ENCODE measurements at regions not wholly inside any gene's neighbourhood (a gene's known extent, or its start where the extent isn't known, plus 50 kb on each side); places are given as distances from the start of the nearest gene placed in this dataset.

- H3K27me3 ChIP-seq (ENCODE audit: control insufficient read depth, insufficient read depth, low read length): no peaks in the 10 kb centered on the region
- no peak overlapping the region for H3K4me3 ChIP-seq (ENCODE audit: low read depth, low read length)
- no peak for TF ChIP-seq CTCF (IDR thresholded peaks at IDR 0.05; ENCODE audit: insufficient read depth, low read length, poor library complexity, severe bottlenecking)
- DNase-seq (ENCODE audit: low read depth): no peak
- no peaks in the 10 kb centered on the region for H3K36me3 ChIP-seq (ENCODE audit: control insufficient read depth, insufficient read depth, low read length)
Observed at GRCh38 chr9:21565155-21565554, 83.0 kb upstream of the IFNE start.

- no peak overlapping the region for H3K4me3 ChIP-seq (ENCODE audit: low read depth, low read length)
- no peak for DNase-seq (ENCODE audit: low read depth)
- H3K36me3 ChIP-seq (ENCODE audit: control insufficient read depth, insufficient read depth, low read length): no peaks in the 10 kb centered on the region
- TF ChIP-seq CTCF (IDR thresholded peaks at IDR 0.05; ENCODE audit: insufficient read depth, low read length, poor library complexity, severe bottlenecking): no peak
- H3K27me3 ChIP-seq (ENCODE audit: control insufficient read depth, insufficient read depth, low read length): no peaks in the 10 kb centered on the region
Observed at GRCh38 chr9:21567926-21568325, 85.8 kb upstream of the IFNE start.

- TF ChIP-seq CTCF (IDR thresholded peaks at IDR 0.05; ENCODE audit: insufficient read depth, low read length, poor library complexity, severe bottlenecking): no peak
- DNase-seq (ENCODE audit: low read depth): no peak
- no peaks in the 10 kb centered on the region for H3K27me3 ChIP-seq (ENCODE audit: control insufficient read depth, insufficient read depth, low read length)
- H3K36me3 ChIP-seq (ENCODE audit: control insufficient read depth, insufficient read depth, low read length): no peaks in the 10 kb centered on the region
- no peak overlapping the region for H3K4me3 ChIP-seq (ENCODE audit: low read depth, low read length)
Observed at GRCh38 chr9:21568484-21568883, 86.4 kb upstream of the IFNE start.

- DNase-seq (ENCODE audit: low read depth): no peak
- H3K36me3 ChIP-seq (ENCODE audit: control insufficient read depth, insufficient read depth, low read length): no peaks in the 10 kb centered on the region
- no peaks in the 10 kb centered on the region for H3K27me3 ChIP-seq (ENCODE audit: control insufficient read depth, insufficient read depth, low read length)
- no peak for TF ChIP-seq CTCF (IDR thresholded peaks at IDR 0.05; ENCODE audit: insufficient read depth, low read length, poor library complexity, severe bottlenecking)
- H3K4me3 ChIP-seq (ENCODE audit: low read depth, low read length): no peak overlapping the region
Observed at GRCh38 chr9:21569721-21570120, 87.6 kb upstream of the IFNE start.

- no peaks in the 10 kb centered on the region for H3K27me3 ChIP-seq (ENCODE audit: control insufficient read depth, insufficient read depth, low read length)
- no peaks in the 10 kb centered on the region for H3K36me3 ChIP-seq (ENCODE audit: control insufficient read depth, insufficient read depth, low read length)
- H3K4me3 ChIP-seq (ENCODE audit: low read depth, low read length): no peak overlapping the region
- TF ChIP-seq CTCF (IDR thresholded peaks at IDR 0.05; ENCODE audit: insufficient read depth, low read length, poor library complexity, severe bottlenecking): no peak
- no peak for DNase-seq (ENCODE audit: low read depth)
Observed at GRCh38 chr9:21570643-21571275, 88.6 kb upstream of the IFNE start.

- Histone ChIP-seq H3K4me3 (ENCODE audit: low read depth, low read length) (no peak overlapping the region), H3K36me3 (ENCODE audit: control insufficient read depth, insufficient read depth, low read length) (no peaks in the 10 kb centered on the region), H3K27me3 (ENCODE audit: control insufficient read depth, insufficient read depth, low read length) (no peaks in the 10 kb centered on the region)
- TF ChIP-seq CTCF (IDR thresholded peaks at IDR 0.05; ENCODE audit: insufficient read depth, low read length, poor library complexity, severe bottlenecking): no peak
- DNase-seq (ENCODE audit: low read depth): no peak
Observed at GRCh38 chr9:21574261-21574660, 92.1 kb upstream of the IFNE start.
